ENCODE measurements at regions not wholly inside any gene's neighbourhood (a gene's known extent, or its start where the extent isn't known, plus 50 kb on each side); places are given as distances from the start of the nearest gene placed in this dataset.

- H3K9me3 ChIP-seq (ENCODE audit: control insufficient read depth in 1 of 2, insufficient read depth in 1 of 2, low read depth in 1 of 2, low read length in 2 of 2) = peaks cover 9 to 24% of the 10 kb centered on the region in 2 experiments; a peak in 2 of 4 replicates
- no peak overlapping the region for H3K4me3 ChIP-seq (replicated peaks in 1 of 2; ENCODE audit: low read depth in 1 of 2, low read length in 2 of 2)
- no TSS peak for BruUV-seq (replicated peaks)
- no peak overlapping the region for H3K9ac ChIP-seq (ENCODE audit: low read length)
- H4K20me1 ChIP-seq (ENCODE audit: insufficient read depth) = no peaks in the 10 kb centered on the region
- H3K27me3 ChIP-seq (ENCODE audit: insufficient read depth, low read length) = no peaks in the 10 kb centered on the region
- TF ChIP-seq EZH2phosphoT487 (IDR thresholded peaks at IDR 0.05; ENCODE audit: borderline replicate concordance) (no peak), FOSL1 (IDR thresholded peaks at IDR 0.05; ENCODE audit: low read depth) (no peak), CEBPB (IDR thresholded peaks at IDR 0.05; ENCODE audit: low read depth) (no peak), SIN3A (IDR thresholded peaks at IDR 0.05; ENCODE audit: low read depth) (no peak), SRF (IDR thresholded peaks at IDR 0.05; ENCODE audit: low read depth) (no peak), JUND (IDR thresholded peaks at IDR 0.05) (no peak), ZFX (IDR thresholded peaks at IDR 0.05) (no peak), RAD21 (IDR thresholded peaks at IDR 0.05; ENCODE audit: low read depth) (no peak), POLR2A (IDR thresholded peaks at IDR 0.05; ENCODE audit: borderline replicate concordance, extremely low read depth, insufficient read depth, insufficient read length) (no peak), ZBTB33 (IDR thresholded peaks at IDR 0.05; ENCODE audit: extremely low read depth, insufficient replicate concordance, low read length) (no peak), MAX (IDR thresholded peaks at IDR 0.05) (no peak), ELF1 (IDR thresholded peaks at IDR 0.05; ENCODE audit: borderline replicate concordance, low read depth) (no peak)
- no peak overlapping the region for H3K27ac ChIP-seq (ENCODE audit: low read depth, low read length)
- no peaks in the 10 kb centered on the region for H3K79me2 ChIP-seq (ENCODE audit: insufficient read depth, low read length)
- CTCF ChIA-PET = no interaction called here
- H3K9me2 ChIP-seq (ENCODE audit: insufficient read depth) = no peaks in the 10 kb centered on the region
- H3K4me2 ChIP-seq (ENCODE audit: low read length) = no peak overlapping the region
- ATAC-seq (no peak), DNase-seq (ENCODE audit: low read depth, low spot score) (no peak)
- RAD21 ChIA-PET (ENCODE audit: low non-redundant PET in 1 of 2, low total read pairs in 2 of 2, uncharacterized antibody in 2 of 2, unreplicated experiment in 2 of 2) = no interaction called here
- H2AFZ ChIP-seq (ENCODE audit: low read depth, low read length, poor library complexity, severe bottlenecking) = no peak overlapping the region
- H3K4me1 ChIP-seq (ENCODE audit: control insufficient read depth in 1 of 2, insufficient read depth in 2 of 2, low read length in 2 of 2) = no peaks in the 10 kb centered on the region
- no peaks in the 10 kb centered on the region for H3K36me3 ChIP-seq (ENCODE audit: control insufficient read depth in 1 of 2, insufficient read depth in 2 of 2, low read length in 2 of 2)
- intact Hi-C loops (cut with micrococcal nuclease) = no loop called here
- POLR2A ChIA-PET = no interaction called here
Observed at GRCh38 chr16:65274566-65274965, 152.7 kb upstream of the CDH11 start.
